DMS79 treated with DMSO at 0.1 percent for 48 hours (cell line): ENCODE measurements at regions not wholly inside any gene's neighbourhood (a gene's known extent, or its start where the extent isn't known, plus 50 kb on each side); places are given as distances from the start of the nearest gene placed in this dataset.

Experiments
- DNase-seq: peaks from one replicate; lab custom pipeline; 2025; lab: John Stamatoyannopoulos, UW

DNA sequence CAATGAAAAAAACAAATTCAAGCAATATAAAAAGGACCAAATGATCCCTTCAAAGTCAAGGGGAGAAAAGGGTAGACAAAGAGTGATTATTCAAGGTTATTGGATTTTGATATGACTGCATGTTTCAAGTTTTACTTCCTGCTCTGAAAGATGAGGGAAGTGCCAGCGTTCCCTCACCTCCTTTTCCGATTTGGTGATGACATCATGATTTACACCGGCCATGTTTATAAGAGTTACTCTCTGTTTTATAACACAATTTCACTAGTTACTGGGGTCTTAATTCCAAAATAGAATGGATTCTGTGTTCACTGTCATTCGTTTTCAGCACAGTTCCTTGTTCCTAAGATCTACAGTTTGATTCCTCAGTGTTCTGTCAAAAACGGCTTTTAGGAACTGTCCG lies 60.5 kb upstream of the CPXM2 start:
- DNase-seq = no peak

DNA sequence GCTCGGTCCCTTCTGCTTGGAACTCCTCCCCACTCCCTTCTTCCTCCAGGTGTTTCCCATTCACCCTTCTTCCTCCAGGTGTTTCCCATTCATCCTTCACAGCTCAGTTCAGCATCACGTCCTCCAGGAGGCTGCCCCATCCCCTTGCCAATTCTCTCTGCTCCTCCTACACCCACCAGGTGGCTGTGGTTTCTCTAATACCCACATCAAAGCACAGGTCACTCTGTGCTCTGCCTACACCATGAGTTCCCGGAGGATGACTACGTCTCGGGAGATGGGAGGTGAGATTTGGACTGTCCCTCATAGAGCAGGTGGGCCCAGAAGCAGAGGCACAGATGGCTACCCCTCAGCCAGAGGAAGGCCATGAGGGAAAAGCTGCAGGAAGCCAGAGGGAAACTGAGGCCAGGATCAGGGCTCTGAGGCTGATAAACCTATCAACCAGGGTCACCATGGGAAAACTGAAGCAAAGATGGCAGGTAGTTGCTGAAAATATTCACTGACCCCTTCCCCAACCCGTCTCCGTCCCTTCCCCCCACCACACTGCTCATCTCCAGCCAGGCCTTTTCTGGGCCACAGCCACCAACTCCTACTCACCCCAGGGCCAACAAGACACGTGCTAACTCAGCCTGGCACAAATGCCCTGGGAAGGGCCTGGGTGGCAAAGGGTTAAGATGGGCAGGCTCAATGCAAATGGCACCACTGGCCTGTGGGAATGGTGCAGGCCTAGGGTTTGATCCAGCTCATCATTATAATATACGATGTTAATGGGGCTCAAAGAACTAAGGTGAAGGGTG lies 56.6 kb upstream of the CPXM2 start:
- DNase-seq = no peak

DNA sequence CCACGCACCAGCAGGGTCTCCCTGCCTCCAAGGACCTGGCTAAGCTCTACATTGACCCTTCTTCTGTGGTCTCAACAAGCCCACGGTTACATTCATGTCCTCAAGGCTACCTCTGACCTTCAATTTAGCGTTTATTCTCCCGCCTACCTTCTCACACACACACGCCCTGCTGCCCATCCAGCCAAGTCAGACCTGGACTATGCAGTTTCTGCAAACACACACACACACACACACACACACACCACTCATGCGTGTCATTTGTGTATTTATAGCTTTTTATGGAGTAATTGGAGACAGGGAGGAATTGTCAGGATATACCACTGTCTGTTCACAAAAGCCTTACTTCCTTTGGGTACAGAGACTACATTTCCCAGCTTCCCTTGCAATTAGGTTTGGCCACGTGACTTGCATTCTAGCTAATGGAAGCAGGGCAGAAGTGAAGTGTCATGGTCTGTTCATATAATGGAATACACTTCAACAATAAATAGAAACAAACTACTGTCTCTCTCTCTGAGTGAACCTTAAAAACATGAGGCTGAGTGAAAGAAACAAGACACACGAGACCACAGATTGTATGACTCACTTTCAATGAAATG lies 53.8 kb upstream of the CPXM2 start:
- peak; percentile 24 for DNase-seq

DNA sequence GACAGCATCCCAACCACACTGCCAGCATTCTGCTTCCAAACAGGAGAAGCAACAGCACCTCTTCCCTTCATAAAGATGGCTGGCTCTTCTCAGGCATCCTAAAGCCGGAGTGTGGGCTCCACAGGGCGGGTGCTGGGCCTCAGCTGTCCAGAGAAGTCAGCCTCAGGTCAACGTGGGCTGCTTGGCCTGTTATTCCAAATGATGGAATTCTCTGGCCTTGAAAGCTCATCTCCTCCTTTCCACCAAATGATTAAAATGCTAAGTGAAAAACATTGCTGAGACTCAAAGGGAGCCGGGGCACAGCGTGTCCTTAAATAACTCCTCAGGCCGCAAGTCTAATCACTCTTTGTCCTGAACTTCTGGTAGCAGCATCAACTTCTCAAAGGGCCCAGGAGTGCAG lies 53.1 kb upstream of the CPXM2 start:
- DNase-seq = no peak

DNA sequence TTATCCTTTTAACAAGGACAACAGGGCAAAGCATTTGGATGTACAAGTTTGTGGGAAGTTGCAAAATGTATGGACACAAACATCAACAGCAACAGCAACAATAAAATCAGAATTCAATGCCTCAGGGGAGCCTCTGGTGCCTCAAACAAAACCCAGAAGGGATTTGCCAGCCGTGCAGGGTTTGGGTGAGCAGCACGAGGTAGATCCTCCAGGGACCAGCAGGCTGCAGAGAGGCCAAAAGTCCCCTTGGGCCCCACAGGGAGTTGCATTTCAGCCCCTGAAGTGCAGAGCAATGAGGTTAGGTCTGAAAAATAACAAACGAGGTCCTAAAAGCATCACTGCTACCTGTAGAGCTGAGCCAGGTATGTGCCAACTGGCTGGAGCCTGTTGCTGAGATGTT lies 51.7 kb upstream of the CPXM2 start:
- DNase-seq = no peak

DNA sequence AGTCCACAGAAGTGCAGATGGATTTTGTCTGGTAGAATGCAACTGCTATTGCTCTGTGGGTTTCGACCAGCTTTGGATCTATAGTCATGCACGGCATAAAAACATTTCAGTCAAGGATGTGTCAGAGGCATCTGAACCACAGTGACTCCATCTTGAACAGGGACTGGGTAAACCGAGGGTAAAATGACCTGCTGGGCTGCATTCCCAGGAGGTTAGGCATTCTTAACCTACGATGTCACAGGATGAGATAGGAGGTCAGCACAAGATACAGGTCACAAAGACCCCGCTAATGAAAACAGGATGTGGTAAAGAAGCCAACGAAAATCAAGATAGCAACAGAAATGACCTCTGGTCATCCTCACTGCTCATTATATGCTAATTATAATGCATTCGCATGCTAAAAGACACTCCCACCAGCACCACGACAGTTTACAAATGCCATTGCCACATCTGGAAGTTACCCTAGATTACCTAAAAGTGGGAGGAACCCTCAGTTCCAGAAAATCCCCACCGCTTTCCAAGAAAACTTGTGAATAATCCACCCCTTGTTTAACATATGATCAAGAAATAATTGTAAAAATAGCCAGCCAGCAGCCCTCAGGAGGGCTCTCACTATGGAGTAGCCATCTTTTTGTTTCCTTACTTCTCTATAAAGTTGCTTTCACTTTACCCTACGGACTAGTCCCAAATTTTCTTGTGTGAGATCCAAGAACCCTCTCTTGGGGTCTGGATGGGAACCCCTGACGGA lies 50.7 kb upstream of the CPXM2 start:
- DNase-seq = no peak
